HepG2 (cell line): ENCODE measurements at regions not wholly inside any gene's neighbourhood (a gene's known extent, or its start where the extent isn't known, plus 50 kb on each side); places are given as distances from the start of the nearest gene placed in this dataset.

Experiments used
- ATAC-seq: fragments of 200-7000 bp; cut with Tn5 transposase; 3 replicates; pipeline ENCODE4 v1.9.1; 2020; ENCODE audit warnings: mild to moderate bottlenecking, moderate library complexity
- BruUV-seq: library from RNA; stranded (reverse); fragments of 400-500 nt; replicated peaks from 2 replicates; lab custom pipeline; 2021; lab: Mats Ljungman, UMichigan
- CTCF ChIA-PET: fragments of 300-600 bp; formaldehyde crosslinking; extraction: SDS; loops from one replicate; lab custom pipeline; 2021; ENCODE audit warnings: low total read pairs, inconsistent platforms, low intra/inter-chr PET ratio; lab: Yijun Ruan, JAX
- POLR2A ChIA-PET: fragments of 350-600 bp; sonication (Branson Sonifier 250); formaldehyde crosslinking; loops from one replicate; lab custom pipeline; 2020; ENCODE audit warnings: antibody characterized with exemption, inconsistent platforms; lab: Yijun Ruan, JAX
- DNase-seq: peaks from one replicate; pipeline ENCODE4 v3.0.0-alpha.2; 2015; ENCODE audit warnings: low spot score
- FAIRE-seq: peaks from 3 replicates; lab custom pipeline; 2011; peaks lifted over from hg19 to GRCh38; lab: Jason Lieb, UNC
- H2AFZ ChIP-seq: one replicate; pipeline ENCODE4 v1.6.1; 2011; ENCODE audit warnings: low read length, inconsistent platforms
- H3K27ac ChIP-seq: fragments of 300-600 bp; 3 replicates; pipeline ENCODE4 v1.8.0; 2011; ENCODE audit warnings: mixed run types, mild to moderate bottlenecking, mixed read lengths, low read length, inconsistent platforms; ENCODE audit not compliant: insufficient read depth; ENCODE audit errors: extremely low read length
- H3K27me3 ChIP-seq, 2 experiments: fragments of 200-600 bp in 1 of 2; 2 replicates in 1 of 2; 3 replicates in 1 of 2; pipeline versions ENCODE4 v1.6.0 to v1.8.0; 2011; ENCODE audit warnings: low read length in 2 of 2, mild to moderate bottlenecking in 2 of 2, moderate library complexity in 2 of 2, inconsistent platforms in 1 of 2; ENCODE audit not compliant: insufficient read depth in 2 of 2, control insufficient read depth in 1 of 2
- H3K36me3 ChIP-seq, 2 experiments: fragments of 200-600 bp in 1 of 2; replicated peaks in 1 of 2; 2 replicates in 1 of 2; 3 replicates in 1 of 2; pipeline versions ENCODE4 v1.5.1 to v1.8.0; 2011; ENCODE audit warnings: low read length in 2 of 2, inconsistent platforms in 1 of 2; ENCODE audit not compliant: insufficient read depth in 2 of 2, control insufficient read depth in 1 of 2
- H3K4me1 ChIP-seq: 2 replicates; pipeline ENCODE4 v1.5.1; 2012; ENCODE audit warnings: low read length, inconsistent platforms; ENCODE audit not compliant: insufficient read depth
- H3K4me2 ChIP-seq: 2 replicates; pipeline ENCODE4 v1.6.0; 2011; ENCODE audit warnings: low read depth, low read length, inconsistent platforms
- H3K4me3 ChIP-seq, 3 experiments: fragments of 200-600 bp in 1 of 3; sonication (generic), shearing (Covaris generic) in 1 of 3; replicated peaks in 1 of 3; 2 replicates each; pipeline ENCODE4 v1.5.1; 2011 to 2016; ENCODE audit warnings: low read length in 3 of 3, inconsistent platforms in 2 of 3, low read depth in 2 of 3, mild to moderate bottlenecking in 2 of 3, control low read depth in 1 of 3, mixed read lengths in 1 of 3; ENCODE audit not compliant: insufficient read depth in 1 of 3
- H3K79me2 ChIP-seq: one replicate; pipeline ENCODE4 v1.6.1; 2011; ENCODE audit warnings: low read length, inconsistent platforms; ENCODE audit not compliant: insufficient read depth
- H3K9ac ChIP-seq: 2 replicates; pipeline ENCODE4 v1.6.0; 2011; ENCODE audit warnings: mild to moderate bottlenecking, low read depth, low read length, inconsistent platforms; ENCODE audit not compliant: insufficient read depth
- H3K9me3 ChIP-seq: 2 replicates; pipeline ENCODE4 v1.5.1; 2012; ENCODE audit warnings: mild to moderate bottlenecking, low read length
- H4K20me1 ChIP-seq: 2 replicates; pipeline ENCODE4 v1.6.0; 2011; ENCODE audit warnings: inconsistent platforms, mild to moderate bottlenecking, low read length, moderate library complexity; ENCODE audit not compliant: insufficient read depth
- AKAP8 ChIP-seq: sonication (generic); formaldehyde crosslinking; IDR thresholded peaks from 2 replicates; pipeline ENCODE4 v1.5.1; 2020; ENCODE audit warnings: mild to moderate bottlenecking, missing genetic modification reagents
- CC2D1A ChIP-seq: sonication (generic); formaldehyde crosslinking; IDR thresholded peaks from 2 replicates; pipeline ENCODE4 v1.8.1; 2023; ENCODE audit warnings: mild to moderate bottlenecking, missing genetic modification reagents
- CHD2 ChIP-seq: IDR thresholded peaks from 2 replicates; pipeline ENCODE4 v1.6.1; 2011; ENCODE audit warnings: low read depth, low read length, improper control_type of control experiment
- CSRNP2 ChIP-seq: sonication (generic); formaldehyde crosslinking; conservative IDR thresholded peaks from 2 replicates; pipeline ENCODE4 v1.8.0; 2022; ENCODE audit warnings: low read depth, missing genetic modification reagents
- EHMT2 ChIP-seq: fragments of 200-600 bp; sonication (generic); IDR thresholded peaks from 2 replicates; pipeline ENCODE4 v1.7.0; 2017; ENCODE audit warnings: antibody characterized with exemption, low read depth, low read length, borderline replicate concordance
- ETV5 ChIP-seq: IDR thresholded peaks from 2 replicates; pipeline ENCODE4 v1.6.1; 2018; ENCODE audit warnings: missing biosample characterization, missing genetic modification reagents, inconsistent platforms, borderline replicate concordance
- PHF21A ChIP-seq: sonication (generic); formaldehyde crosslinking; IDR thresholded peaks from 2 replicates; pipeline ENCODE4 v1.5.0; 2020; ENCODE audit warnings: mild to moderate bottlenecking, missing genetic modification reagents
- RFXAP ChIP-seq: sonication (generic); formaldehyde crosslinking; IDR thresholded peaks from 2 replicates; pipeline ENCODE4 v1.4.0; 2020; ENCODE audit warnings: missing genetic modification reagents, borderline replicate concordance
- RORA ChIP-seq: sonication (generic); formaldehyde crosslinking; IDR thresholded peaks from 2 replicates; pipeline ENCODE4 v1.5.0; 2020; ENCODE audit warnings: mild to moderate bottlenecking, missing genetic modification reagents, moderate library complexity
- TBL1XR1 ChIP-seq: fragments of 150-350 bp; IDR thresholded peaks from 2 replicates; pipeline ENCODE4 v1.6.1; 2014; ENCODE audit warnings: borderline replicate concordance, low read length; ENCODE audit not compliant: partially characterized antibody
- THAP9 ChIP-seq: sonication (generic); formaldehyde crosslinking; IDR thresholded peaks from 2 replicates; pipeline ENCODE4; 2020; ENCODE audit warnings: missing genetic modification reagents, mild to moderate bottlenecking, borderline replicate concordance
- TRIM22 ChIP-seq: fragments of 450-650 bp; IDR thresholded peaks from 2 replicates; pipeline ENCODE4 v1.6.1; 2017
- ZMYM3 ChIP-seq: sonication (generic); formaldehyde crosslinking; IDR thresholded peaks from 2 replicates; pipeline ENCODE4 v1.5.1; 2020; ENCODE audit warnings: mild to moderate bottlenecking, missing genetic modification reagents
- ZMYM4 ChIP-seq: sonication (generic); formaldehyde crosslinking; IDR thresholded peaks from 2 replicates; pipeline ENCODE4 v1.8.1; 2023; ENCODE audit warnings: mild to moderate bottlenecking, missing genetic modification reagents
- ZNF451 ChIP-seq: sonication (generic); formaldehyde crosslinking; IDR thresholded peaks from 2 replicates; pipeline ENCODE4 v1.5.0; 2020; ENCODE audit warnings: mild to moderate bottlenecking, missing genetic modification reagents
- ZNF770 ChIP-seq: sonication (generic); formaldehyde crosslinking; IDR thresholded peaks from 2 replicates; pipeline ENCODE4 v1.5.0; 2020; ENCODE audit warnings: mild to moderate bottlenecking, missing genetic modification reagents
- ZSCAN20 ChIP-seq: sonication (generic); formaldehyde crosslinking; IDR thresholded peaks from 2 replicates; pipeline ENCODE4 v1.4.0; 2020; ENCODE audit warnings: missing genetic modification reagents, mild to moderate bottlenecking, borderline replicate concordance
- WGBS: methylation state at CpG from one replicate; pipeline ENCODE4 v1.1.6; 2017; ENCODE audit warnings: low lambda C conversion rate; 5-methylcytosine and 5-hydroxymethylcytosine counted together
- in situ Hi-C: cut with HindIII; loops from 2 replicates; pipeline ENCODE4 v1.10.0; 2017; ENCODE audit warnings: low pct_unique_long_range_greater_than_20kb; ENCODE audit not compliant: extremely low pct_ligation_motif_present
- intact Hi-C: fragments of 100-400 bp; cut with micrococcal nuclease; formaldehyde crosslinking; loops from one replicate; pipeline ENCODE4 v1.10.0; 2022; ENCODE audit not compliant: unreplicated experiment

GRCh38 chr4:124307143-124307542 lies 405.4 kb downstream of the ANKRD50 start (continued):
- no peak for TF ChIP-seq CHD2
- TF ChIP-seq EHMT2: no peak

- Histone ChIP-seq H3K79me2 (no peaks in the 10 kb centered on the region), H3K36me3 (no peaks in the 10 kb centered on the region), H3K4me1 (no peaks in the 10 kb centered on the region), H3K9ac (no peak overlapping the region), H3K27me3 (no peaks in the 10 kb centered on the region), H2AFZ (no peak overlapping the region), H3K9me3 (no peaks in the 10 kb centered on the region), H3K4me3 (no peak overlapping the region), H3K27ac (no peak overlapping the region), H4K20me1 (no peaks in the 10 kb centered on the region), H3K4me2 (no peak overlapping the region)
- intact Hi-C loops (no loop called here), in situ Hi-C loops (no loop called here)
- ChIA-PET CTCF (no interaction called here), POLR2A (no interaction called here)
- DNase-seq (no peak), ATAC-seq (no peak), FAIRE-seq (no peak)
- no TSS peak for BruUV-seq
- WGBS: 6% methylated on average over 1 of the region's 1 CpG
- TF ChIP-seq ZMYM3 (CRISPR knock-in tag) (no peak), ZNF451 (CRISPR knock-in tag) (no peak), RFXAP (CRISPR knock-in tag) (no peak), AKAP8 (CRISPR knock-in tag) (no peak), ZSCAN20 (CRISPR knock-in tag) (no peak), THAP9 (CRISPR knock-in tag) (no peak), ETV5 (CRISPR knock-in tag) (no peak), TBL1XR1 (no peak), TRIM22 (no peak), ZMYM4 (CRISPR knock-in tag) (no peak), PHF21A (CRISPR knock-in tag) (no peak), RORA (CRISPR knock-in tag) (no peak), ZNF770 (CRISPR knock-in tag) (no peak), CC2D1A (CRISPR knock-in tag) (no peak), CSRNP2 (no peak)
These were observed 394.2 kb downstream of the ANKRD50 start for GRCh38 chr4:124318292-124318691.
